Superior temporal gyrus (tissue), 1 donor: ENCODE measurements at regions not wholly inside any gene's neighbourhood (a gene's known extent, or its start where the extent isn't known, plus 50 kb on each side); places are given as distances from the start of the nearest gene placed in this dataset.
"Not testable (repeated sequence)": the region's sequence is repeated elsewhere in the genome, so short reads cannot be mapped to it uniquely, and the experiment has no call there.

Experiments
- DNase-seq: peaks from one replicate; pipeline ENCODE4 v3.0.0-alpha.2; 2016; ENCODE audit errors: extremely low spot score

- DNase-seq: no peak
Observed at GRCh38 chr2:210961249-210961648, 404.9 kb downstream of the CPS1 start.

- DNase-seq: no peak
Observed at GRCh38 chr2:210963386-210963785, 407.0 kb downstream of the CPS1 start.

GRCh38 chr2:210964141-210964764 lies 407.9 kb downstream of the CPS1 start:
- no peak for DNase-seq

GRCh38 chr2:210965472-210965871 lies 409.1 kb downstream of the CPS1 start:
- DNase-seq: no peak

- no peak for DNase-seq
Observed at GRCh38 chr2:210966330-210966729, 409.9 kb downstream of the CPS1 start.

- no peak for DNase-seq
Observed at GRCh38 chr2:210971431-210971830, 415.0 kb downstream of the CPS1 start.

GRCh38 chr2:210986806-210987205 lies 430.4 kb downstream of the CPS1 start:
- not testable (repeated sequence) for DNase-seq

- DNase-seq: no peak
Observed at GRCh38 chr2:210991107-210991506, 434.7 kb downstream of the CPS1 start.

- no peak for DNase-seq
Observed at GRCh38 chr2:210994104-210994503, 437.7 kb downstream of the CPS1 start.

- no peak for DNase-seq
Observed at GRCh38 chr2:210997373-210997772, 441.0 kb downstream of the CPS1 start.

GRCh38 chr2:210998334-210998733 lies 441.9 kb downstream of the CPS1 start:
- DNase-seq: no peak

- DNase-seq: no peak
Observed at GRCh38 chr2:211014376-211014775, 458.0 kb downstream of the CPS1 start.

GRCh38 chr2:211014906-211015305 lies 458.5 kb downstream of the CPS1 start:
- DNase-seq: no peak

GRCh38 chr2:211025089-211025488 lies 468.7 kb downstream of the CPS1 start:
- not testable (repeated sequence) for DNase-seq

- no peak for DNase-seq
Observed at GRCh38 chr2:211026109-211026508, 469.7 kb downstream of the CPS1 start.

GRCh38 chr2:211027976-211028375 lies 471.6 kb downstream of the CPS1 start:
- DNase-seq: no peak

- peak; percentile 63 for DNase-seq
Observed at GRCh38 chr2:211033765-211034164, 477.4 kb downstream of the CPS1 start.

GRCh38 chr2:211035548-211036185 lies 479.3 kb downstream of the CPS1 start:
- peak; percentile 89 for DNase-seq

- DNase-seq: no peak
Observed at GRCh38 chr2:211045025-211045424, 488.6 kb downstream of the CPS1 start.

GRCh38 chr2:211049321-211050018 lies 493.1 kb downstream of the CPS1 start:
- no peak for DNase-seq

GRCh38 chr2:211055438-211055837 lies 499.0 kb downstream of the CPS1 start:
- no peak for DNase-seq

- no peak for DNase-seq
Observed at GRCh38 chr2:211061612-211062296, 505.4 kb downstream of the CPS1 start.

GRCh38 chr2:211062297-211062612 lies 505.9 kb downstream of the CPS1 start:
- no peak for DNase-seq
